ENCODE measurements at regions not wholly inside any gene's neighbourhood (a gene's known extent, or its start where the extent isn't known, plus 50 kb on each side); places are given as distances from the start of the nearest gene placed in this dataset.

DNA sequence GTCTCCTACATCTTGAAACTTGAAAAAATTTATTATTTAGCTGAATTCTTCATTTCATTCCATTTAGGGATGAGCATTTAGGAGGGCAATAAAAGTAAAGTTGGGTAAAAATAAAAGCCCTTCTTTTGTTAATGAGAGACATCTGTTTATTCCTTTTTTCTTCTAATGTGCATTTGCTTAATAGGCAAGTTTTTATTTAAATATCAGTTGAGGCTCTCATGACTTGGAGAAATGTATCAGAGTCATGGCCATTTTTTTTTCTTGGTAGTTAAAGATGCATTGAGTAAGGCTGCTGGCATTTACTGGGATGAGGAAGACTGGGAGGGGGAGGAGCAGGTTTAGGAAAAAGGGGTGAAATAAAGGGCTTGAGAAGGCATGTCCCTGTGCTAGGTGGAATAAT is 609.9 kb upstream of the TMEM132C start:
- no peak for TF ChIP-seq MAX (IDR thresholded peaks at IDR 0.05; ENCODE audit: low read depth, low read length)
- no peak for TF ChIP-seq CTCF (IDR thresholded peaks at IDR 0.05; ENCODE audit: low read depth, low read length)
- no peak for TF ChIP-seq MYC (IDR thresholded peaks at IDR 0.05; ENCODE audit: low read depth, low read length)
- no peak for TF ChIP-seq POLR2A (IDR thresholded peaks at IDR 0.05; ENCODE audit: extremely low read depth, insufficient read length)
- no peak for DNase-seq (ENCODE audit: low read depth)
- H3K4me3 ChIP-seq (ENCODE audit: low read depth, low read length), result no peak overlapping the region

- TF ChIP-seq MAX (IDR thresholded peaks at IDR 0.05; ENCODE audit: low read depth, low read length) (no peak), CTCF (IDR thresholded peaks at IDR 0.05; ENCODE audit: low read depth, low read length) (no peak), MYC (IDR thresholded peaks at IDR 0.05; ENCODE audit: low read depth, low read length) (no peak), POLR2A (IDR thresholded peaks at IDR 0.05; ENCODE audit: extremely low read depth, insufficient read length) (no peak)
- no peak overlapping the region for H3K4me3 ChIP-seq (ENCODE audit: low read depth, low read length)
- DNase-seq (ENCODE audit: low read depth), result no peak
These were observed 606.0 kb upstream of the TMEM132C start for GRCh38 chr12:127660961-127661360.

- H3K4me3 ChIP-seq (ENCODE audit: low read depth, low read length), result no peak overlapping the region
- TF ChIP-seq MYC (IDR thresholded peaks at IDR 0.05; ENCODE audit: low read depth, low read length), result no peak
- TF ChIP-seq MAX (IDR thresholded peaks at IDR 0.05; ENCODE audit: low read depth, low read length), result no peak
- TF ChIP-seq POLR2A (IDR thresholded peaks at IDR 0.05; ENCODE audit: extremely low read depth, insufficient read length), result no peak
- no peak for TF ChIP-seq CTCF (IDR thresholded peaks at IDR 0.05; ENCODE audit: low read depth, low read length)
- DNase-seq (ENCODE audit: low read depth), result no peak
These were observed 603.3 kb upstream of the TMEM132C start for GRCh38 chr12:127663716-127664115.

- TF ChIP-seq POLR2A (IDR thresholded peaks at IDR 0.05; ENCODE audit: extremely low read depth, insufficient read length) (no peak), MAX (IDR thresholded peaks at IDR 0.05; ENCODE audit: low read depth, low read length) (no peak), CTCF (IDR thresholded peaks at IDR 0.05; ENCODE audit: low read depth, low read length) (no peak), MYC (IDR thresholded peaks at IDR 0.05; ENCODE audit: low read depth, low read length) (no peak)
- no peak overlapping the region for H3K4me3 ChIP-seq (ENCODE audit: low read depth, low read length)
- no peak for DNase-seq (ENCODE audit: low read depth)
These were observed 602.1 kb upstream of the TMEM132C start for GRCh38 chr12:127664901-127665300.

- H3K4me3 ChIP-seq (ENCODE audit: low read depth, low read length), result no peak overlapping the region
- TF ChIP-seq CTCF (IDR thresholded peaks at IDR 0.05; ENCODE audit: low read depth, low read length), result no peak
- TF ChIP-seq MAX (IDR thresholded peaks at IDR 0.05; ENCODE audit: low read depth, low read length), result no peak
- no peak for TF ChIP-seq POLR2A (IDR thresholded peaks at IDR 0.05; ENCODE audit: extremely low read depth, insufficient read length)
- TF ChIP-seq MYC (IDR thresholded peaks at IDR 0.05; ENCODE audit: low read depth, low read length), result no peak
- DNase-seq (ENCODE audit: low read depth), result no peak
These were observed 599.8 kb upstream of the TMEM132C start for GRCh38 chr12:127667131-127667685.
